Gastroesophageal sphincter (tissue), 3 donors: ENCODE measurements at regions not wholly inside any gene's neighbourhood (a gene's known extent, or its start where the extent isn't known, plus 50 kb on each side); places are given as distances from the start of the nearest gene placed in this dataset.

Experiments used
- CTCF ChIP-seq, 4 experiments: fragments of 200-600 bp in 2 of 4; fragments of 450-650 bp in 2 of 4; sonication (generic) in 1 of 4; IDR thresholded peaks; one replicate each; pipeline ENCODE4 v1.5.1; 2017 to 2019; ENCODE audit warnings: antibody characterized with exemption in 4 of 4, mild to moderate bottlenecking in 2 of 4, moderate library complexity in 2 of 4
- EP300 ChIP-seq: sonication (generic); formaldehyde crosslinking; IDR thresholded peaks from one replicate; pipeline ENCODE4 v1.6.1; 2017; ENCODE audit warnings: antibody characterized with exemption, mild to moderate bottlenecking
- POLR2A ChIP-seq, 2 donors: fragments of 450-650 bp; IDR thresholded peaks; one replicate each; pipeline ENCODE4 v1.6.1; 2017; ENCODE audit warnings: antibody characterized with exemption in 2 of 2, mild to moderate bottlenecking in 2 of 2, moderate library complexity in 1 of 2
- POLR2AphosphoS5 ChIP-seq: sonication (generic); formaldehyde crosslinking; IDR thresholded peaks from one replicate; pipeline ENCODE4 v1.6.1; 2017; ENCODE audit warnings: antibody characterized with exemption

DNA sequence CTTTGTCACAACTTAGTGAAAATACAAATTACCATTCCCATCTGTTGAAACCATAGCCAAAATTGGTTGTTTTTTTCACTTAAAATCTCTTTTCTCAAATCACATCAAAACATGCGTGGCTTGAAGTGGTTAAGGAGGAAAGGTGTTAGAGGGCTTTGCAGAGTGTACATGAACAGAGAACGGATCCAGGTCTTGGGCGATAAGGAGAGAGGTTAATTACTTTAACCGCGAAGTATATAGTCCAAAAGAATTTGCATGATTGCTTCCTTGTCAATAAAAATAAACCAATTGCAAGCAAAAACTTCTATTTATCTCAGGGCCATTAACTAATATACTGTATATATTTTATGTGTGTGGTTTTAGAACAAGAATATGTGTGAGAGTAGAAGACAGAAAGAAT lies 813.9 kb upstream of the SORCS1 start:
- TF ChIP-seq CTCF (IDR thresholded peaks at IDR 0.05) (no peak), POLR2A (IDR thresholded peaks at IDR 0.05) (no peak), POLR2AphosphoS5 (no peak), EP300 (no peak)
